ENCODE measurements at regions not wholly inside any gene's neighbourhood (a gene's known extent, or its start where the extent isn't known, plus 50 kb on each side); places are given as distances from the start of the nearest gene placed in this dataset.

DNA sequence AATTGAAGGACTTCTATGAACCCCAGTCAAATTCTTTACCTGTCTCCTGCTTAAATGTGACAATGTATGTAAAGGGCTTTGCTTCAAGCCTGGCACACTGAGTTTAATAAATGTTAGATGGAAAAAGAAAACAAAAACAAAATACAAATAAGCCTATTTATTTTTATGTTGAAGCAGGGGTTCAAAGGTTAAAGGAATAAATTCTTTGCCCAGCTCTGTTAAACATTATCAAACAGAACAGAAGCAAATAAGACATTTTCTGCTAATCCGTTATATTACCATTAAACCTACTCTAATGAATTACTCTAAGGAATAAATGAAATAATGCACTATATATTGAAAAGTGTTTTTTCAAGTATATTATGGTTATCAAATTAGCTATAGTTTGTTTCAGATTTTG lies 182.5 kb upstream of the CEP162 start:
- TF ChIP-seq, protein P1, sequence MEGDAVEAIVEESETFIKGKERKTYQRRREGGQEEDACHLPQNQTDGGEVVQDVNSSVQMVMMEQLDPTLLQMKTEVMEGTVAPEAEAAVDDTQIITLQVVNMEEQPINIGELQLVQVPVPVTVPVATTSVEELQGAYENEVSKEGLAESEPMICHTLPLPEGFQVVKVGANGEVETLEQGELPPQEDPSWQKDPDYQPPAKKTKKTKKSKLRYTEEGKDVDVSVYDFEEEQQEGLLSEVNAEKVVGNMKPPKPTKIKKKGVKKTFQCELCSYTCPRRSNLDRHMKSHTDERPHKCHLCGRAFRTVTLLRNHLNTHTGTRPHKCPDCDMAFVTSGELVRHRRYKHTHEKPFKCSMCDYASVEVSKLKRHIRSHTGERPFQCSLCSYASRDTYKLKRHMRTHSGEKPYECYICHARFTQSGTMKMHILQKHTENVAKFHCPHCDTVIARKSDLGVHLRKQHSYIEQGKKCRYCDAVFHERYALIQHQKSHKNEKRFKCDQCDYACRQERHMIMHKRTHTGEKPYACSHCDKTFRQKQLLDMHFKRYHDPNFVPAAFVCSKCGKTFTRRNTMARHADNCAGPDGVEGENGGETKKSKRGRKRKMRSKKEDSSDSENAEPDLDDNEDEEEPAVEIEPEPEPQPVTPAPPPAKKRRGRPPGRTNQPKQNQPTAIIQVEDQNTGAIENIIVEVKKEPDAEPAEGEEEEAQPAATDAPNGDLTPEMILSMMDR (IDR thresholded peaks at IDR 0.05 in 4 of 5, conservative IDR thresholded peaks at IDR 0.05 in 1 of 5) = no peak
- no peak for TF ChIP-seq POLR2A (IDR thresholded peaks at IDR 0.05)
